Thymus (tissue), 11 donors: ENCODE measurements at regions not wholly inside any gene's neighbourhood (a gene's known extent, or its start where the extent isn't known, plus 50 kb on each side); places are given as distances from the start of the nearest gene placed in this dataset.

Experiments used
- DNase-seq, 9 donors: peaks; one replicate each; pipeline ENCODE4 v3.0.0-alpha.2; 2013; ENCODE audit warnings: low spot score in 9 of 9, low read depth in 6 of 9, missing footprints in 1 of 9
- H3K27ac ChIP-seq, 2 donors: one replicate each; pipeline ENCODE4 v1.5.1; 2013; ENCODE audit warnings: control low read depth in 1 of 2, low read depth in 1 of 2, low read length in 1 of 2, mild to moderate bottlenecking in 1 of 2, moderate library complexity in 1 of 2
- H3K27me3 ChIP-seq, 2 donors: one replicate each; pipeline ENCODE4 v1.5.1; 2013; ENCODE audit warnings: low read length in 1 of 2; ENCODE audit not compliant: control insufficient read depth in 2 of 2, insufficient read depth in 1 of 2
- H3K36me3 ChIP-seq, 2 donors: one replicate each; pipeline ENCODE4 v1.5.1; 2013; ENCODE audit warnings: low read length in 1 of 2, mild to moderate bottlenecking in 1 of 2, moderate library complexity in 1 of 2; ENCODE audit not compliant: control insufficient read depth in 2 of 2, insufficient read depth in 2 of 2
- H3K4me1 ChIP-seq, 2 donors: one replicate each; pipeline ENCODE4 v1.5.1; 2013; ENCODE audit warnings: low read length in 2 of 2; ENCODE audit not compliant: control insufficient read depth in 2 of 2, insufficient read depth in 2 of 2
- H3K4me3 ChIP-seq, 2 donors: one replicate each; pipeline ENCODE4 v1.5.1; 2013; ENCODE audit warnings: low read length in 2 of 2, control low read depth in 1 of 2, mild to moderate bottlenecking in 1 of 2
- H3K9me3 ChIP-seq, 2 donors: one replicate each; pipeline ENCODE4 v1.5.1; 2013; ENCODE audit warnings: low read length in 1 of 2, mild to moderate bottlenecking in 1 of 2; ENCODE audit not compliant: control insufficient read depth in 2 of 2, insufficient read depth in 1 of 2
- WGBS: extraction: QIAGEN DNeasy Blood & Tissue Kit; methylation state at CpG from one replicate; pipeline ENCODE4 v1.1.7; 2013; 5-methylcytosine and 5-hydroxymethylcytosine counted together
- donor health status: healthy.

- no peaks in the 10 kb centered on the region for H3K27me3 ChIP-seq
- H3K9me3 ChIP-seq = no peaks in the 10 kb centered on the region
- H3K4me1 ChIP-seq = peaks cover 13 to 16% of the 10 kb centered on the region in 2 donors
- H3K27ac ChIP-seq = no peak overlapping the region
- H3K4me3 ChIP-seq = no peak overlapping the region
- WGBS = 91% methylated on average over 8 of the region's 8 CpGs
- no peaks in the 10 kb centered on the region for H3K36me3 ChIP-seq
- DNase-seq = no peak
Measured at GRCh38 chr5:3741374-3741770, 145.7 kb downstream of the IRX1 start.

GRCh38 chr5:3742750-3743149 is 147.1 kb downstream of the IRX1 start:
- no peak overlapping the region for H3K4me3 ChIP-seq
- H3K9me3 ChIP-seq = peaks cover 0 to 7% of the 10 kb centered on the region in 2 donors
- 87% methylated on average over 3 of the region's 3 CpGs for WGBS
- no peaks in the 10 kb centered on the region for H3K36me3 ChIP-seq
- peaks cover 13 to 16% of the 10 kb centered on the region in 2 donors for H3K4me1 ChIP-seq
- no peak overlapping the region for H3K27ac ChIP-seq
- H3K27me3 ChIP-seq = no peaks in the 10 kb centered on the region
- no peak for DNase-seq

- no peak for DNase-seq
- WGBS = 96% methylated on average over 2 of the region's 2 CpGs
- H3K4me3 ChIP-seq = no peak overlapping the region
- H3K36me3 ChIP-seq = no peaks in the 10 kb centered on the region
- no peak overlapping the region for H3K27ac ChIP-seq
- no peaks in the 10 kb centered on the region for H3K4me1 ChIP-seq
- no peaks in the 10 kb centered on the region for H3K27me3 ChIP-seq
- peaks cover 2 to 14% of the 10 kb centered on the region in 2 donors for H3K9me3 ChIP-seq
Measured at GRCh38 chr5:3751846-3752245, 156.2 kb downstream of the IRX1 start.

- Histone ChIP-seq H3K9me3 (no peaks in the 10 kb centered on the region), H3K27me3 (no peaks in the 10 kb centered on the region), H3K4me1 (no peaks in the 10 kb centered on the region), H3K27ac (no peak overlapping the region), H3K36me3 (no peaks in the 10 kb centered on the region), H3K4me3 (no peak overlapping the region)
- no peak for DNase-seq
- WGBS = 86% methylated on average over 6 of the region's 6 CpGs
Measured at GRCh38 chr5:3778000-3778550, 182.4 kb downstream of the IRX1 start.

GRCh38 chr5:3778945-3779344 is 183.3 kb downstream of the IRX1 start:
- Histone ChIP-seq H3K36me3 (no peaks in the 10 kb centered on the region), H3K27ac (no peak overlapping the region), H3K4me1 (no peaks in the 10 kb centered on the region), H3K4me3 (no peak overlapping the region), H3K27me3 (no peaks in the 10 kb centered on the region), H3K9me3 (no peaks in the 10 kb centered on the region)
- DNase-seq = no peak
- WGBS = 98% methylated on average over 2 of the region's 2 CpGs

GRCh38 chr5:3780278-3780677 is 184.6 kb downstream of the IRX1 start:
- WGBS = 94% methylated on average over 7 of the region's 7 CpGs
- Histone ChIP-seq H3K4me3 (no peak overlapping the region), H3K36me3 (no peaks in the 10 kb centered on the region), H3K4me1 (no peaks in the 10 kb centered on the region), H3K27me3 (no peaks in the 10 kb centered on the region), H3K9me3 (no peaks in the 10 kb centered on the region), H3K27ac (no peak overlapping the region)
- no peak for DNase-seq

- 86% methylated on average over 11 of the region's 11 CpGs for WGBS
Measured at GRCh38 chr5:3780907-3781306, 185.3 kb downstream of the IRX1 start.

GRCh38 chr5:3784854-3785253 is 189.2 kb downstream of the IRX1 start:
- 90% methylated on average over 2 of the region's 2 CpGs for WGBS
- H3K4me3 ChIP-seq = no peak overlapping the region
- peaks cover 11 to 28% of the 10 kb centered on the region in 2 donors for H3K27me3 ChIP-seq
- no peak for DNase-seq
- H3K36me3 ChIP-seq = no peaks in the 10 kb centered on the region
- H3K9me3 ChIP-seq = peaks cover 0 to 2% of the 10 kb centered on the region in 2 donors
- no peaks in the 10 kb centered on the region for H3K4me1 ChIP-seq
- H3K27ac ChIP-seq = no peak overlapping the region

More at GRCh38 chr5:3780907-3781306, 185.3 kb downstream of the IRX1 start:
- Histone ChIP-seq H3K9me3 (no peaks in the 10 kb centered on the region), H3K4me1 (no peaks in the 10 kb centered on the region), H3K36me3 (no peaks in the 10 kb centered on the region), H3K4me3 (no peak overlapping the region), H3K27me3 (no peaks in the 10 kb centered on the region), H3K27ac (no peak overlapping the region)
- no peak for DNase-seq

- H3K9me3 ChIP-seq = peaks cover 0 to 3% of the 10 kb centered on the region in 2 donors
- no peaks in the 10 kb centered on the region for H3K36me3 ChIP-seq
- no peaks in the 10 kb centered on the region for H3K4me1 ChIP-seq
- 90% methylated on average over 2 of the region's 2 CpGs for WGBS
- no peak overlapping the region for H3K4me3 ChIP-seq
- DNase-seq = no peak
- no peak overlapping the region for H3K27ac ChIP-seq
- H3K27me3 ChIP-seq = peaks cover 11 to 31% of the 10 kb centered on the region in 2 donors
Measured at GRCh38 chr5:3786165-3786564, 190.5 kb downstream of the IRX1 start.
